Osteocyte (in vitro differentiated cells): ENCODE measurements at regions not wholly inside any gene's neighbourhood (a gene's known extent, or its start where the extent isn't known, plus 50 kb on each side); places are given as distances from the start of the nearest gene placed in this dataset.

Source experiments
- DNase-seq: peaks from one replicate; pipeline ENCODE4 v3.0.0; 2021; ENCODE audit warnings: mixed read lengths; ENCODE audit not compliant: unreplicated experiment; ENCODE audit errors: extremely low spot score
- H3K27ac Mint-ChIP-seq: one replicate; pipeline ENCODE4 v1.8.0; 2021; ENCODE audit warnings: mild to moderate bottlenecking, mixed read lengths; ENCODE audit not compliant: unreplicated experiment
- H3K27me3 Mint-ChIP-seq: one replicate; pipeline ENCODE4 v1.8.0; 2021; ENCODE audit warnings: mixed read lengths; ENCODE audit not compliant: unreplicated experiment
- H3K36me3 Mint-ChIP-seq: one replicate; pipeline ENCODE4 v1.8.0; 2021; ENCODE audit warnings: mixed read lengths; ENCODE audit not compliant: unreplicated experiment
- H3K4me1 Mint-ChIP-seq: one replicate; pipeline ENCODE4 v1.8.0; 2021; ENCODE audit warnings: mixed read lengths; ENCODE audit not compliant: unreplicated experiment
- H3K4me3 Mint-ChIP-seq: one replicate; pipeline ENCODE4 v1.8.0; 2021; ENCODE audit warnings: mild to moderate bottlenecking, moderate library complexity, mixed read lengths; ENCODE audit not compliant: unreplicated experiment
- H3K9me3 Mint-ChIP-seq: one replicate; pipeline ENCODE4 v1.8.0; 2021; ENCODE audit warnings: mixed read lengths; ENCODE audit not compliant: unreplicated experiment
- CTCF ChIP-seq: fragments of 200-600 bp; sonication (generic); IDR thresholded peaks from 2 replicates; pipeline ENCODE4 v1.5.0; 2021; ENCODE audit warnings: antibody characterized with exemption, mild to moderate bottlenecking, moderate library complexity

- TF ChIP-seq CTCF = no peak
- no peak for DNase-seq
- H3K27me3 Mint-ChIP-seq = peaks cover 2% of the 10 kb centered on the region
- no peak overlapping the region for H3K4me3 Mint-ChIP-seq
- no peaks in the 10 kb centered on the region for H3K36me3 Mint-ChIP-seq
- H3K4me1 Mint-ChIP-seq = no peaks in the 10 kb centered on the region
- no peak overlapping the region for H3K27ac Mint-ChIP-seq
- H3K9me3 Mint-ChIP-seq = no peaks in the 10 kb centered on the region
Measured at GRCh38 chr6:47371870-47372255, 62.2 kb upstream of the TNFRSF21 start.

- Mint-ChIP-seq H3K36me3 (no peaks in the 10 kb centered on the region), H3K27ac (no peak overlapping the region), H3K27me3 (peaks cover 3% of the 10 kb centered on the region), H3K9me3 (no peaks in the 10 kb centered on the region), H3K4me3 (no peak overlapping the region), H3K4me1 (no peaks in the 10 kb centered on the region)
- TF ChIP-seq CTCF = no peak
- DNase-seq = no peak
Measured at GRCh38 chr6:47372318-47372717, 62.6 kb upstream of the TNFRSF21 start.

GRCh38 chr6:47375426-47375825, 65.7 kb upstream of the TNFRSF21 start:
- no peaks in the 10 kb centered on the region for H3K36me3 Mint-ChIP-seq
- peaks cover 3% of the 10 kb centered on the region for H3K27me3 Mint-ChIP-seq
- no peak overlapping the region for H3K4me3 Mint-ChIP-seq
- no peak for DNase-seq
- H3K4me1 Mint-ChIP-seq = no peaks in the 10 kb centered on the region
- no peaks in the 10 kb centered on the region for H3K9me3 Mint-ChIP-seq
- H3K27ac Mint-ChIP-seq = no peak overlapping the region
- no peak for TF ChIP-seq CTCF

- H3K27me3 Mint-ChIP-seq = peaks cover 5% of the 10 kb centered on the region
- no peaks in the 10 kb centered on the region for H3K9me3 Mint-ChIP-seq
- DNase-seq = no peak
- TF ChIP-seq CTCF = no peak
- H3K36me3 Mint-ChIP-seq = no peaks in the 10 kb centered on the region
- no peak overlapping the region for H3K27ac Mint-ChIP-seq
- no peaks in the 10 kb centered on the region for H3K4me1 Mint-ChIP-seq
- H3K4me3 Mint-ChIP-seq = no peak overlapping the region
Measured at GRCh38 chr6:47376930-47377329, 67.2 kb upstream of the TNFRSF21 start.

- H3K9me3 Mint-ChIP-seq = no peaks in the 10 kb centered on the region
- no peak for TF ChIP-seq CTCF
- H3K36me3 Mint-ChIP-seq = no peaks in the 10 kb centered on the region
- DNase-seq = no peak
- H3K4me3 Mint-ChIP-seq = no peak overlapping the region
- H3K27ac Mint-ChIP-seq = no peak overlapping the region
- peaks cover 5% of the 10 kb centered on the region for H3K27me3 Mint-ChIP-seq
- H3K4me1 Mint-ChIP-seq = no peaks in the 10 kb centered on the region
Measured at GRCh38 chr6:47377971-47378370, 68.3 kb upstream of the TNFRSF21 start.
